Activated CD8-positive, alpha-beta memory T cell treated with anti-CD3 and anti-CD28 coated beads for 1 hour (primary cell): ENCODE measurements at regions not wholly inside any gene's neighbourhood (a gene's known extent, or its start where the extent isn't known, plus 50 kb on each side); places are given as distances from the start of the nearest gene placed in this dataset.
"Not testable (repeated sequence)": the region's sequence is repeated elsewhere in the genome, so short reads cannot be mapped to it uniquely, and the experiment has no call there.

Experiments used
- DNase-seq, 2 donors: peaks; one replicate each; pipeline ENCODE4 v3.0.0-alpha.2; 2020; ENCODE audit warnings: low read depth in 1 of 2; ENCODE audit errors: extremely low read depth in 1 of 2

GRCh38 chr1:222187566-222188332, 360.2 kb downstream of the HHIPL2 start:
- DNase-seq, result no peak

GRCh38 chr1:222182641-222183040, 365.3 kb downstream of the HHIPL2 start:
- no peak for DNase-seq

GRCh38 chr1:222181191-222181590, 366.7 kb downstream of the HHIPL2 start:
- no peak for DNase-seq

GRCh38 chr1:222177496-222177895, 370.4 kb downstream of the HHIPL2 start:
- DNase-seq, result not testable (repeated sequence)

GRCh38 chr1:222171005-222171404, 376.9 kb downstream of the HHIPL2 start:
- DNase-seq, result no peak

- no peak for DNase-seq
These were observed 379.3 kb downstream of the HHIPL2 start for GRCh38 chr1:222168621-222169020.

GRCh38 chr1:222167896-222168295, 380.0 kb downstream of the HHIPL2 start:
- no peak for DNase-seq

- DNase-seq, result no peak
These were observed 380.8 kb downstream of the HHIPL2 start for GRCh38 chr1:222167111-222167510.

GRCh38 chr1:222165629-222166028, 382.3 kb downstream of the HHIPL2 start:
- no peak for DNase-seq

- no peak for DNase-seq
These were observed 384.0 kb downstream of the HHIPL2 start for GRCh38 chr1:222163895-222164294.

- DNase-seq, result no peak
These were observed 386.2 kb downstream of the HHIPL2 start for GRCh38 chr1:222161676-222162075.

- DNase-seq, result no peak
These were observed 390.3 kb downstream of the HHIPL2 start for GRCh38 chr1:222157612-222158011.

- DNase-seq, result no peak
These were observed 398.3 kb upstream of the DUSP10 start for GRCh38 chr1:222140206-222140605.

- no peak for DNase-seq
These were observed 396.2 kb upstream of the DUSP10 start for GRCh38 chr1:222138095-222138494.

GRCh38 chr1:222136869-222137268, 395.0 kb upstream of the DUSP10 start:
- DNase-seq, result no peak

GRCh38 chr1:222129041-222129440, 387.2 kb upstream of the DUSP10 start:
- DNase-seq, result no peak

GRCh38 chr1:222127526-222128152, 385.8 kb upstream of the DUSP10 start:
- no peak for DNase-seq

GRCh38 chr1:222127096-222127495, 385.2 kb upstream of the DUSP10 start:
- no peak for DNase-seq

GRCh38 chr1:222126052-222126451, 384.2 kb upstream of the DUSP10 start:
- no peak for DNase-seq

- no peak for DNase-seq
These were observed 382.7 kb upstream of the DUSP10 start for GRCh38 chr1:222124602-222125001.

GRCh38 chr1:222123111-222123510, 381.2 kb upstream of the DUSP10 start:
- DNase-seq, result no peak

GRCh38 chr1:222117809-222118208, 375.9 kb upstream of the DUSP10 start:
- DNase-seq, result no peak
